Ovary (tissue), 3 donors: ENCODE measurements at regions not wholly inside any gene's neighbourhood (a gene's known extent, or its start where the extent isn't known, plus 50 kb on each side); places are given as distances from the start of the nearest gene placed in this dataset.

Source experiments
- CTCF ChIP-seq, 3 donors: fragments of 450-650 bp in 2 of 3; fragments of 200-600 bp in 1 of 3; IDR thresholded peaks; one replicate each; pipeline versions ENCODE4 v1.5.1 to v1.8.0; 2016 to 2022; ENCODE audit warnings: antibody characterized with exemption in 3 of 3, mild to moderate bottlenecking in 1 of 3
- EP300 ChIP-seq: sonication (generic); formaldehyde crosslinking; IDR thresholded peaks from one replicate; pipeline ENCODE4 v1.6.1; 2017; ENCODE audit warnings: antibody characterized with exemption
- donor health status: DM: no; HTN: no; CAD: no.

GRCh38 chr4:11908712-11909111 is 480.0 kb upstream of the HS3ST1 start:
- TF ChIP-seq CTCF (IDR thresholded peaks at IDR 0.05) (no peak), EP300 (no peak)
